ENCODE measurements at regions not wholly inside any gene's neighbourhood (a gene's known extent, or its start where the extent isn't known, plus 50 kb on each side); places are given as distances from the start of the nearest gene placed in this dataset.

DNA sequence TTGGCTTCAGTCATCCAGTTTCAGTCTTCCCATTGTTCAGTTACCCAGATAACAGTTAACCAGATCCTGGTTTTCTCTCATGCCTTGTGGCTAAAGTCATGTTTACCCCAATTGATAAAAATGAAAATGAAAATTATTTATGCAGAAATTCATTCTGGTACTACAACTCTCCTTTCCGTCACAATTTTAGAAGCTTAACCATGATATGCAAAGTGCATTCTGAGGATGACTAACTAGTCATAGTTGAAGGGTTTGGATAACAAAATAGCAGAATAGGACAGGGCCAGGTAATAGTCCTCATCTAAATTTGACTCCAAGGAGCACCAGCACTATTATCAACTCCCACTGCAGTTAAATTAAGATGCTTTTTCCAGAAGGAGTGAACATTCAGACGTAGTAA lies 94.7 kb downstream of the NTMT2 start:
- DNase-seq (ENCODE audit: low read depth, low spot score): no peak
- H3K27ac ChIP-seq (ENCODE audit: control insufficient read depth, insufficient read depth, low read length): no peak overlapping the region
- no peak overlapping the region for H3K4me2 ChIP-seq (ENCODE audit: control insufficient read depth, extremely low read depth, insufficient read depth, low read depth, low read length)
- H3K27me3 ChIP-seq (ENCODE audit: control insufficient read depth, extremely low read depth, insufficient read depth, low read length): no peaks in the 10 kb centered on the region
- H3K4me3 ChIP-seq (ENCODE audit: control insufficient read depth in 2 of 3, extremely low read depth in 1 of 3, insufficient read depth in 2 of 3, low read depth in 1 of 3, low read length in 3 of 3): no peak overlapping the region
- H3K9me3 ChIP-seq (ENCODE audit: control insufficient read depth, low read depth, low read length): no peaks in the 10 kb centered on the region
- no peaks in the 10 kb centered on the region for H3K9me1 ChIP-seq (ENCODE audit: control insufficient read depth, extremely low read depth, insufficient read depth, low read length)
- H3K4me1 ChIP-seq (ENCODE audit: control insufficient read depth, extremely low read depth, insufficient read depth, low read length): no peaks in the 10 kb centered on the region
- H3K79me2 ChIP-seq (ENCODE audit: control insufficient read depth, insufficient read depth, low read length): no peaks in the 10 kb centered on the region
- no peak overlapping the region for H2AFZ ChIP-seq (ENCODE audit: control insufficient read depth, low read length)
- FAIRE-seq: no peak
- no peaks in the 10 kb centered on the region for H4K20me1 ChIP-seq (ENCODE audit: control insufficient read depth, extremely low read depth, insufficient read depth, low read length)
- dilution Hi-C loops (cut with MboI; ENCODE audit: extremely low pct_ligation_motif_present, low sequenced_read_pairs): no loop called here
- no peak overlapping the region for H3K9ac ChIP-seq (ENCODE audit: control insufficient read depth, extremely low read depth, insufficient read depth, low read length)
- no peaks in the 10 kb centered on the region for H3K36me3 ChIP-seq (ENCODE audit: control insufficient read depth in 2 of 2, extremely low read depth in 1 of 2, insufficient read depth in 2 of 2, low read length in 2 of 2)
- TF ChIP-seq CTCF (optimal IDR thresholded peaks at IDR 0.05 in 1 of 3, IDR thresholded peaks at IDR 0.05 in 1 of 3, conservative IDR thresholded peaks at IDR 0.05 in 1 of 3; ENCODE audit: extremely low read depth in 1 of 3, insufficient read depth in 2 of 3, low read length in 3 of 3) (no peak), EZH2 (IDR thresholded peaks at IDR 0.05; ENCODE audit: low read length) (no peak)

DNA sequence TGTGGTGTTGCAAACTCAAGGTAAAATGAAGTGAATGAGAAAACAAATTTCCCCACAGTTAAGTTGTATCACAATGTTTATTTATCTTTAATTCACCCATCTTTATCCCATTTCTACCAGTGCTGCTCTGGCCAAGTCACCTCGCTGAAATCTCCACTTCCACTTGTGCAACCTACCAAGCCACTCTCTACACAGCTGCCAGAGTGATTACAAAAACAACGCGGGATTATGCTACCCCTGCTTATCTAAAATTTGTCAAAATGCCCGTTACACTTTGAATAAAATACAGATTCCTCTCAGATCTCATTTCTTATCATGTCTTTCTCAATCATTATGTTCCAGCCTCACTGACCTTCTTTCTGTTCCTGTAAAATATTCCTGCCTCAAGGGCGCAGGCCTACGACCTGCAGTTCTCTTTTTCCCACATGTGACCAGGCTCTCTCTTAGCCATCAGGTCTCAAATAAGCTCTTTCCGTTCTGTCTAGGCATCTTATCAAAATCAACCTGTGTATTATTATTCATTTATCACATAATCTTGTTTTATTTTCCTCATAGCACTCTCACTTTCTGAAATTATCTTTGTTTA lies 95.6 kb downstream of the NTMT2 start:
- H3K4me1 ChIP-seq (ENCODE audit: control insufficient read depth, extremely low read depth, insufficient read depth, low read length): no peaks in the 10 kb centered on the region
- H3K9ac ChIP-seq (ENCODE audit: control insufficient read depth, extremely low read depth, insufficient read depth, low read length): no peak overlapping the region
- H2AFZ ChIP-seq (ENCODE audit: control insufficient read depth, low read length): no peak overlapping the region
- H3K36me3 ChIP-seq (ENCODE audit: control insufficient read depth in 2 of 2, extremely low read depth in 1 of 2, insufficient read depth in 2 of 2, low read length in 2 of 2): no peaks in the 10 kb centered on the region
- no peaks in the 10 kb centered on the region for H3K79me2 ChIP-seq (ENCODE audit: control insufficient read depth, insufficient read depth, low read length)
- DNase-seq (ENCODE audit: low read depth, low spot score) (no peak), FAIRE-seq (no peak)
- H3K9me3 ChIP-seq (ENCODE audit: control insufficient read depth, low read depth, low read length): no peaks in the 10 kb centered on the region
- dilution Hi-C loops (cut with MboI; ENCODE audit: extremely low pct_ligation_motif_present, low sequenced_read_pairs): no loop called here
- no peak overlapping the region for H3K4me3 ChIP-seq (ENCODE audit: control insufficient read depth in 2 of 3, extremely low read depth in 1 of 3, insufficient read depth in 2 of 3, low read depth in 1 of 3, low read length in 3 of 3)
- H3K27ac ChIP-seq (ENCODE audit: control insufficient read depth, insufficient read depth, low read length): no peak overlapping the region
- no peaks in the 10 kb centered on the region for H3K27me3 ChIP-seq (ENCODE audit: control insufficient read depth, extremely low read depth, insufficient read depth, low read length)
- no peaks in the 10 kb centered on the region for H4K20me1 ChIP-seq (ENCODE audit: control insufficient read depth, extremely low read depth, insufficient read depth, low read length)
- no peaks in the 10 kb centered on the region for H3K9me1 ChIP-seq (ENCODE audit: control insufficient read depth, extremely low read depth, insufficient read depth, low read length)
- no peak for TF ChIP-seq CTCF (optimal IDR thresholded peaks at IDR 0.05 in 1 of 3, IDR thresholded peaks at IDR 0.05 in 1 of 3, conservative IDR thresholded peaks at IDR 0.05 in 1 of 3; ENCODE audit: extremely low read depth in 1 of 3, insufficient read depth in 2 of 3, low read length in 3 of 3)
- no peak overlapping the region for H3K4me2 ChIP-seq (ENCODE audit: control insufficient read depth, extremely low read depth, insufficient read depth, low read depth, low read length)

Measured in keratinocyte (primary cell).